Activated T-helper 1 cell treated with anti-CD3 and anti-CD28 coated beads, Interleukin-12 subunit alpha, Interleukin-12 subunit beta, Interleukin-2, Interleukin-4 antibody, amounts not matched to agents 30 ng/mL and 10 ng/mL and 1 ng/mL, durations not matched to agents 14 hours and 24 hours and 36 hours (primary cell): ENCODE measurements at regions not wholly inside any gene's neighbourhood (a gene's known extent, or its start where the extent isn't known, plus 50 kb on each side); places are given as distances from the start of the nearest gene placed in this dataset.
"Not testable (repeated sequence)": the region's sequence is repeated elsewhere in the genome, so short reads cannot be mapped to it uniquely, and the experiment has no call there.

Source experiments
- DNase-seq: peaks from one replicate; pipeline ENCODE4 v3.0.0; 2021; ENCODE audit warnings: low spot score
- H3K27ac Mint-ChIP-seq: one replicate; pipeline ENCODE4 v1.8.0; 2021; ENCODE audit warnings: mild to moderate bottlenecking, mixed read lengths
- H3K27me3 Mint-ChIP-seq: one replicate; pipeline ENCODE4 v1.8.0; 2022; ENCODE audit warnings: mild to moderate bottlenecking, moderate library complexity, mixed read lengths; ENCODE audit not compliant: insufficient read depth
- H3K36me3 Mint-ChIP-seq: one replicate; pipeline ENCODE4 v1.8.0; 2021; ENCODE audit warnings: low read depth, mixed read lengths
- H3K4me1 Mint-ChIP-seq: one replicate; pipeline ENCODE4 v1.8.0; 2021; ENCODE audit warnings: low read depth, mixed read lengths
- H3K4me3 Mint-ChIP-seq: one replicate; pipeline ENCODE4 v1.8.0; 2021; ENCODE audit warnings: mild to moderate bottlenecking, moderate library complexity, mixed read lengths
- H3K9me3 Mint-ChIP-seq: one replicate; pipeline ENCODE4 v1.8.0; 2021; ENCODE audit warnings: mixed read lengths
- intact Hi-C: fragments of 100-400 bp; cut with micrococcal nuclease; formaldehyde crosslinking; loops from one replicate; pipeline ENCODE4 v1.15.1; 2024

- no peak for DNase-seq
- no peaks in the 10 kb centered on the region for H3K9me3 Mint-ChIP-seq
Measured at GRCh38 chr20:5400164-5400762, 83.5 kb upstream of the PROKR2 start.

DNA sequence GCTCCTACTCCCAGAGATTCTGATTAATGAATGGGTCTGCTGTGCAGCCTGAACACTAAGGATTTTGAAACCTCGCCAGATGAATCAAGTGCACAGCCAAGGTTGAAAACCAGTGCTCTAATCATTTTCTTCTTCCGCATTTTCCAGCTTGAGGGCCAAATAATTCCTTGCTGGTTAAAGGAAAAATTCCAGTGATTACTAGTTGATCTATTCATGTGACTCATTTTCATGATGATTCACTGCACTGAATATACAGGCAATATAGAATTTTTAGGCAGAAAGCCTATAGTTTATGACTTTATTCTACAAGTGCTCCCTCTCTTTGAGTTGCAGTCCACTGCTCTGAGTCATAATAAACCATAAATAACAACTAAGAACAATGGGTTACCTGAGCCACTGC is 80.6 kb upstream of the PROKR2 start:
- Mint-ChIP-seq H3K4me3 (no peak overlapping the region), H3K9me3 (no peaks in the 10 kb centered on the region), H3K27me3 (peaks cover 2% of the 10 kb centered on the region), H3K27ac (no peak overlapping the region), H3K36me3 (no peaks in the 10 kb centered on the region), H3K4me1 (no peaks in the 10 kb centered on the region)
- no peak for DNase-seq
- intact Hi-C loops = no loop called here

More at GRCh38 chr20:5400164-5400762, 83.5 kb upstream of the PROKR2 start:
- no peaks in the 10 kb centered on the region for H3K36me3 Mint-ChIP-seq
- intact Hi-C loops = no loop called here
- peaks cover 3% of the 10 kb centered on the region for H3K27me3 Mint-ChIP-seq
- no peaks in the 10 kb centered on the region for H3K4me1 Mint-ChIP-seq
- no peak overlapping the region for H3K27ac Mint-ChIP-seq
- no peak overlapping the region for H3K4me3 Mint-ChIP-seq

DNA sequence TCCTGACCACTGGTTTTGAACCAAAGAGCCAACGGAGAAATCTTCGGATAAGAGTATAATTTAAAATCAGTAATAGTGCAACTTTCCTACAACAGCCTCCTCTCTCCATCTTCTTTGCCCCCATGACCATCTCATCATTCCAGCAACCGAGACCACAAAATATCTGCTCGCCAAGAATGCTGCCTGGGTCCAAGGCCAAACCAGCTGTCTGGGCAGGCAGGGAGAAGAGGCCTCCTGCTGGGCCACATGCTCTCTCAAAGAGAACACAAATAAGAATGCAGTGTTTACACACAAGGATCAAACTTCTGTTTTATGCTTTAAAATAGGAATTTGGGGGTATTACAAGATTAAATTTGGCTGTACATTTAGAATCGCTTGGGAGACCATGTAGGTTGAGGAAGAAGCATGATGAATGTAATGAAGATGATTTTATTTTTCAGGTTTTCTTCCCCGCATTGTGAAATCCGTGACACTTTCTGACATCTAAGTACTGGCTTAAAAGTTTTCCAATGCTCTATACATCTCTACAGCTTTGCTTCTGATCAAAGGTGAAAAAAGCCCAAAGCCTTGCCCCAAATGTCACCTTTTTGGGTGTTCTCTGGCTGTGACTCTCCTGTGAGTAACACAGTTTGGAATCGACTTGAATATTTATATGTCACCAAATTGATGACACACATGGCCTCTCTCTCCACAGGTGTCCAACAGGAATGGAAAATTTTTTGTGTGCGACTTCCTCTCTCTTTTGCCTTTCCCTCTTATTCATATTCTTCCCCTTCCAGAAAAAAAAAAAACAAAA is 79.4 kb upstream of the PROKR2 start:
- H3K27ac Mint-ChIP-seq = no peak overlapping the region
- no peaks in the 10 kb centered on the region for H3K9me3 Mint-ChIP-seq
- intact Hi-C loops = no loop called here
- no peaks in the 10 kb centered on the region for H3K36me3 Mint-ChIP-seq
- H3K4me1 Mint-ChIP-seq = no peaks in the 10 kb centered on the region
- DNase-seq = no peak
- H3K4me3 Mint-ChIP-seq = no peak overlapping the region
- H3K27me3 Mint-ChIP-seq = peaks cover 4% of the 10 kb centered on the region

DNA sequence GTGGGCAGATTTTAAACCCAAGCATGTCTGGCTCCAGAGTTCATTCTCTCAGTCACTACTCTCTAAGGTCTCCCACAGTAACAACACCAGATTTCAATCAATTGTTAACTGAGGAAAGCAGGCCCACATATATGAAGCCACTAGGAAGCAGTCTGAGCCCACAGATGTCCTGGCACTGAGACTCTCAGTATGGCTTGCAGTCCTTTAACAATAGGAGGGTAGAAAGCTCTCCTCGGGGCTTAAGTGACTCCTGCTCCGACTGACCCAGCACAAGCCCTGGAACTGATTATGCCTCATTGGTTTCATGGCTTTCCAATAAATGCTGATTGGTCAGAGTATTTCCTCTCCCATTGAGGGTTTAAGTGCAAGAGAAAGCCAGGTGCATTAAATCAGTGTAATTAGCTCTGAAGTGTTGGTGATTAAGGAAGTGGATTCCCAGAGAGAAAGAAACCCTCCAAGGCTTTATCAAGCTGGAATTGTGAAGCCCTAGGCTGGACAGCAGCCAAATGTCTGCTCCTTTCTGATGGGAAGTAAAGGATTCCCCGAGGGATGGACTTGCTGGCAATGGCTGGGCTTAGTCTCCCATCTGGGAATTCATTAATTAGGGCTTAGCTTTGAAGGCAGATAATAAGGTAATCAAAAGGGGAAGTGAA is 76.6 kb upstream of the PROKR2 start:
- no peaks in the 10 kb centered on the region for H3K4me1 Mint-ChIP-seq
- intact Hi-C loops = no loop called here
- no peaks in the 10 kb centered on the region for H3K9me3 Mint-ChIP-seq
- no peak overlapping the region for H3K27ac Mint-ChIP-seq
- H3K36me3 Mint-ChIP-seq = no peaks in the 10 kb centered on the region
- H3K4me3 Mint-ChIP-seq = no peak overlapping the region
- DNase-seq = no peak
- peaks cover 10% of the 10 kb centered on the region for H3K27me3 Mint-ChIP-seq

DNA sequence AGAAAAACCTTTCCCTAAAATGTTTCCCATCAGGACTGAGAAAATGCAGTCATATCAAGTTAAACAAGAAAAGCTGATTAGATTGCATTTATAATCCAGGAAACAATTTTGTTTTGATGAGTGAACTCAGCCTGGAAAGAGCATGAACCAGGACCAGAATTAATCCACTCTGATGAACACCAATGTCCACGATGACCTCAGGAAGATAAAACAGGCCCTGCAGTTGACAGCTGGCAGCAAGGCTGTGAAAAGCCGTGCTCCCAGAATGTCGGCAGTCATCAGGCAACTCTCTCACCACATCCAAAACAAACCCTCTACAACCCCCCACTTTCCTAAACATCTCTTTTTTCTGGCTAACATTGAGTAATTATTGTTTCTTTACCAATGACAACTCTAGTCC is 74.0 kb upstream of the PROKR2 start:
- intact Hi-C loops = no loop called here
- no peak overlapping the region for H3K27ac Mint-ChIP-seq
- H3K4me1 Mint-ChIP-seq = no peaks in the 10 kb centered on the region
- no peak for DNase-seq
- H3K4me3 Mint-ChIP-seq = no peak overlapping the region
- peaks cover 10% of the 10 kb centered on the region for H3K27me3 Mint-ChIP-seq
- no peaks in the 10 kb centered on the region for H3K9me3 Mint-ChIP-seq
- no peaks in the 10 kb centered on the region for H3K36me3 Mint-ChIP-seq

- H3K27ac Mint-ChIP-seq, H3K4me3 Mint-ChIP-seq, intact Hi-C loops, H3K36me3 Mint-ChIP-seq, H3K9me3 Mint-ChIP-seq, H3K27me3 Mint-ChIP-seq, H3K4me1 Mint-ChIP-seq, DNase-seq: not testable (repeated sequence)
Measured at GRCh38 chr20:5386846-5387245, 70.1 kb upstream of the PROKR2 start.

DNA sequence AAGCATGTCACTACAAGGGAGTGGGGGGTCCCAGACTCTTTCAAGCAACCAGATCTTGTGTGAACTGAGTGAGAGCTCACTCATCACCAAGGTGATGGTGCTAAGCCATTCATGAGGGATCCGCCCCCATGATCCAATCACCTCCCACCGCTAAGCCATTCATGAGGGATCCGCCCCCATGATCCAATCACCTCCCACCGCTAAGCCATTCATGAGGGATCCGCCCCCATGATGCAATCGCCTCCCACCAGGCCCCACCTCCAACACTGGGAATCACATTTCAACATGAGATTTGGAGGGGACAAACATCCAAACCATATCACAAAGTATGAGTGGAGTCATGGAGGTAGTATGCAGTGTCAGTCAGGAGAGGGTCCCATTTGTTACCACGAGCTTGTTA is 64.8 kb upstream of the PROKR2 start:
- H3K27ac Mint-ChIP-seq, DNase-seq, H3K9me3 Mint-ChIP-seq, H3K27me3 Mint-ChIP-seq, intact Hi-C loops, H3K36me3 Mint-ChIP-seq, H3K4me1 Mint-ChIP-seq, H3K4me3 Mint-ChIP-seq: not testable (repeated sequence)

DNA sequence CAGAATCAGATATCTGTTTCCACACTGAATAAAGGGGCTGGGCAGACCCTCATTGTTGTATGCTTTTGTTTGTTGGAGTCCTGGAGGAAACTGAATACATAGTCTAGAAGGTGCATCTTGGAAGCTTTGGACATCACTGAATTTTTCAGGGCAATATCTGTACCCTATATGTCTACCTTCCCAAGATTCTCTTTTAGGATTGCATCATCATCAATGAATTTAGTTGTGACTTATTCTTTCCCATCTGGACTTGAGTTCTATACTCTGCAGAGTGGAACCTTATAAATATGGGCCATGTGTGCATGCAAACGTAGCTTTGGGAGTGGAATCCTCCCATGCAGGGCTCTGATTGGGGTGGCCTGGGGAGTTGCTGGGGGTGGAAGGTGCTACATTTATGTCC is 60.7 kb upstream of the PROKR2 start:
- Mint-ChIP-seq H3K9me3 (no peaks in the 10 kb centered on the region), H3K4me1 (no peaks in the 10 kb centered on the region), H3K27ac (no peak overlapping the region), H3K27me3 (no peaks in the 10 kb centered on the region), H3K4me3 (no peak overlapping the region), H3K36me3 (no peaks in the 10 kb centered on the region)
- intact Hi-C loops = no loop called here
- DNase-seq = no peak

DNA sequence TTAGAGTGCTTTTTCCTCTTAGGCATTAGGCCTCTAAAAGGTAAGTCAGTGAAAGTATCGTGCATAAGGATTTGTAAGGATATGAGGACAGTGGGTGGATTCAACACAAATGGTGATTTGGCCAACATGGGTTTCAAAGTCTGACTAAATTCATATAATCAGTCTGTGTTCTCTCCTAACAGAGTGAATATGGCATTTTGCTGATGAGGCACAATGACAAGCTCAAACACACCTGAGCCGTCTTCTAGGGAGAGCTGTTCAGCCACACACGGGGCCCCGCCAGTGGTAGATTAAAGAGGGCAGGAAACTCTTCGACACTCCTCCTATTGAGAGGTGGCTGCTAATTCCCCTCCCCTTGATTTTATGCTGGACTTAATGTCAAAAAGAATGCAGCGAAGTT is 59.5 kb upstream of the PROKR2 start:
- Mint-ChIP-seq H3K4me1 (no peaks in the 10 kb centered on the region), H3K4me3 (no peak overlapping the region), H3K36me3 (no peaks in the 10 kb centered on the region), H3K27me3 (no peaks in the 10 kb centered on the region), H3K9me3 (no peaks in the 10 kb centered on the region), H3K27ac (no peak overlapping the region)
- intact Hi-C loops = no loop called here
- DNase-seq = no peak

GRCh38 chr20:5374171-5374570 is 57.4 kb upstream of the PROKR2 start:
- no peaks in the 10 kb centered on the region for H3K9me3 Mint-ChIP-seq
- intact Hi-C loops = no loop called here
- H3K27ac Mint-ChIP-seq = no peak overlapping the region
- peaks cover 2% of the 10 kb centered on the region for H3K27me3 Mint-ChIP-seq
- no peaks in the 10 kb centered on the region for H3K36me3 Mint-ChIP-seq
- peaks cover 8% of the 10 kb centered on the region for H3K4me1 Mint-ChIP-seq
- DNase-seq = no peak
- no peak overlapping the region for H3K4me3 Mint-ChIP-seq

DNA sequence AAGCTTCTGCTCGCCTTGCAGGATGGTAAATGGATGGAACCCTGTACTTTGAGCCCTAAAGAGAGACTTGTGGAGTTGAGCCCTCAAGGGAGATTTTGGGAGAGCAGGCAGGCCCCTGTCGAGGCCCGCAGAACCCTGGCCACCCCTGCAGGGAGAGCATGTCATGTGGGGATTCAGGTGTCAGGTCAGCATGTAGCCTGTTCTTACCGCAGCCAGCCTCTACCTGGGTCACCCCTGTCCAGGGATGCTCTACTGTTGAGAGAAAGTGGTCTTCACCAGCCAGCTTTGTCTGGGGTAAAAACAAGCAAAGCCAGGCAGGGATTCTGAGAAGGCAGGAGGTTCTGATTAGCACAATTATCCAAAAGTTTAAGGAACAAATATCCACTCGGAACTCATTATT is 55.6 kb upstream of the PROKR2 start:
- Mint-ChIP-seq H3K36me3 (no peaks in the 10 kb centered on the region), H3K27ac (no peak overlapping the region), H3K9me3 (no peaks in the 10 kb centered on the region), H3K4me1 (peaks cover 8% of the 10 kb centered on the region), H3K4me3 (no peak overlapping the region), H3K27me3 (peaks cover 2% of the 10 kb centered on the region)
- intact Hi-C loops = no loop called here
- no peak for DNase-seq

DNA sequence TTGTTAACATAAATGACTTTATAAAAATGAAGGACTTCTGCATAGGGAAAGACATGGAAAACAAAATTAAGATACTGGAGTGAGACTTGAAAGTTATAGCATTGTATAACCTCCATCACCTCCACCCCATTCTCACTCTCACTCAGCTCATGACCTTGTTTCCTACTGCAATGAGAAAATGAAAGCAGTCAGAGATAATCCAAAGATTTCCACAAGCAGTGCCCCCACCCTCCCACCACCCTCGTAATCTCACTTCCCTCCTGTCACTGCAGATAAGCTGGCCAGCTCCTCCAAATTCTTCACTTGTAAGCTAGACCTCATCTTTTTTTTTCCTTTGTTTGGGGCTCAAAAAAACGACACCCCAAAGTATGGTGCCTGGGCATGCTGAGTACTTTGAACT is 52.9 kb upstream of the PROKR2 start:
- no peak for DNase-seq
- H3K4me3 Mint-ChIP-seq = no peak overlapping the region
- no peak overlapping the region for H3K27ac Mint-ChIP-seq
- H3K9me3 Mint-ChIP-seq = peaks cover 2% of the 10 kb centered on the region
- H3K36me3 Mint-ChIP-seq = no peaks in the 10 kb centered on the region
- H3K27me3 Mint-ChIP-seq = peaks cover 2% of the 10 kb centered on the region
- intact Hi-C loops = loop anchor here (2.0 kb wide), 1 partner anchor 15 kb away; no protein-coding TSS in a partner anchor
- peaks cover 8% of the 10 kb centered on the region for H3K4me1 Mint-ChIP-seq
